ENCODE measurements at regions not wholly inside any gene's neighbourhood (a gene's known extent, or its start where the extent isn't known, plus 50 kb on each side); places are given as distances from the start of the nearest gene placed in this dataset.

GRCh38 chr12:24268663-24269186, 319.3 kb upstream of the SOX5 start:
- no peaks in the 10 kb centered on the region for H3K36me3 ChIP-seq (ENCODE audit: control insufficient read depth, insufficient read depth, low read length)
- H3K27me3 ChIP-seq (ENCODE audit: control insufficient read depth, insufficient read depth, low read length), result no peaks in the 10 kb centered on the region
- 67% methylated on average over 1 of the region's 1 CpG for WGBS (ENCODE audit: insufficient coverage, low lambda C conversion rate)

DNA sequence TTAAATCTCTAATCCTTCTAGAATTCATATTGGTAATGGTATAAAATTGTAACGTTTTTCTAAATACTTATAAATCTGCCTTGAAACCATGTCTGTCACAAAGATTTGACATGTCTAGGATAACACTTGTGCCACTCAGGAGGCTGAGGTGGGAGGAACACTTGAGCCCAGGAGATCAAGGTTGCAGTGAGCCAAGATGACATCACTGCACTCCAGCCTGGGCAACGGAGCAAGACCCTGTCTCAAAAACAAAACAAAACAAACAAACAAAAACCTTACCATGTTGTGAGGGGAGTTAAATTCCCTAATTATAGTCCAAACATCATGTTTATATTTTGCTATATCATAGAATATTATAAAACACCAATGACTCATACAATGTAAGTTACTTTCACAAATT, 317.5 kb upstream of the SOX5 start:
- no peak overlapping the region for H3K27ac ChIP-seq (ENCODE audit: low read length)
- no peak overlapping the region for H3K4me3 ChIP-seq (ENCODE audit: low read length)
- no CpG with 5 or more reads among the region's 2 CpGs for WGBS (ENCODE audit: insufficient coverage, low lambda C conversion rate)
- H3K9me3 ChIP-seq (ENCODE audit: control insufficient read depth, low read depth, low read length), result no peaks in the 10 kb centered on the region
- DNase-seq, result no peak
- H3K27me3 ChIP-seq (ENCODE audit: control insufficient read depth, insufficient read depth, low read length), result no peaks in the 10 kb centered on the region
- H3K36me3 ChIP-seq (ENCODE audit: control insufficient read depth, insufficient read depth, low read length), result no peaks in the 10 kb centered on the region
- no peaks in the 10 kb centered on the region for H3K4me1 ChIP-seq (ENCODE audit: control insufficient read depth, insufficient read depth, low read length)

More at GRCh38 chr12:24268663-24269186, 319.3 kb upstream of the SOX5 start:
- H3K4me3 ChIP-seq (ENCODE audit: low read length), result no peak overlapping the region
- H3K9me3 ChIP-seq (ENCODE audit: control insufficient read depth, low read depth, low read length), result no peaks in the 10 kb centered on the region
- H3K4me1 ChIP-seq (ENCODE audit: control insufficient read depth, insufficient read depth, low read length), result no peaks in the 10 kb centered on the region
- DNase-seq, result no peak
- no peak overlapping the region for H3K27ac ChIP-seq (ENCODE audit: low read length)

- Histone ChIP-seq H3K4me3 (ENCODE audit: low read length) (no peak overlapping the region), H3K4me1 (ENCODE audit: control insufficient read depth, insufficient read depth, low read length) (no peaks in the 10 kb centered on the region), H3K36me3 (ENCODE audit: control insufficient read depth, insufficient read depth, low read length) (no peaks in the 10 kb centered on the region), H3K27me3 (ENCODE audit: control insufficient read depth, insufficient read depth, low read length) (no peaks in the 10 kb centered on the region), H3K9me3 (ENCODE audit: control insufficient read depth, low read depth, low read length) (no peaks in the 10 kb centered on the region), H3K27ac (ENCODE audit: low read length) (no peak overlapping the region)
- no peak for DNase-seq
- 40% methylated on average over 1 of the region's 4 CpGs for WGBS (ENCODE audit: insufficient coverage, low lambda C conversion rate)
Observed at GRCh38 chr12:24256684-24257083, 307.2 kb upstream of the SOX5 start.

DNA sequence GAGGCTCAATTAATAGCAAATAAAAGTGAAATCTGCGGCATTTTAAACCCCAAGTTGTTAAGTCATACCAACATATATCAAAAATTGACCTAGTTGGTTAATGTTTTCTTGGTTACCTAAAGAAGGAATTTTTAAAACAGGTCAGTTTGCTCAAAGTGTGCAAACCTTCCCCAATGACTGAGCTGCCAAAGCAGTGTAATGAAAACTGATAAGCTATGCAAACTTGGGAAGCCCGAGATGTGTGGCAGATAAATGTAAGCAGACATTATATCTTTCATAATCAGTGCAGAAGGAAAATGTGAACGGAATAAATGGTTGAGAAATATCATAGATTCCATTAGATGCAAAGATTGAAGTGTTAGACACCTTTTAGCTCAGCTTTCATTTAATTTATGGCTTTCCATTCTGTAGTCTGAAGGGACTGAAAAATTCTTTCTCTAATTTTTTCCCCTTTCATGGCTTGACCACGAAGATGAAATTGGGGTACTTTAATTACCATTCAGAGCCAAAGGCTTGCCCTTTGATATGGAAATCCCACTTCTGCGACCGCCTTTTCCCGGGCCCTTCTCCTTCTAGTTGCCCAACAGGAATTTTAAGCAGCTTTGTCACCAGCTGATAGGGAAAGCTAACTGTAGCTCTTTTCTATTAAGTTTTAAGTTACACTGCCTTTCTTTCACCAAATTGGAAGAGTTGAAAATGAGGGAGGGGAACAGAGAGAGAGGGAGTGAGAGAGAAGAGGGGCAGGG, 306.6 kb upstream of the SOX5 start:
- Histone ChIP-seq H3K27me3 (ENCODE audit: control insufficient read depth, insufficient read depth, low read length) (no peaks in the 10 kb centered on the region), H3K4me3 (ENCODE audit: low read length) (no peak overlapping the region), H3K27ac (ENCODE audit: low read length) (no peak overlapping the region), H3K9me3 (ENCODE audit: control insufficient read depth, low read depth, low read length) (no peaks in the 10 kb centered on the region), H3K36me3 (ENCODE audit: control insufficient read depth, insufficient read depth, low read length) (no peaks in the 10 kb centered on the region), H3K4me1 (ENCODE audit: control insufficient read depth, insufficient read depth, low read length) (no peaks in the 10 kb centered on the region)
- DNase-seq, result no peak
- 26% methylated on average over 5 of the region's 7 CpGs for WGBS (ENCODE audit: insufficient coverage, low lambda C conversion rate)

- no CpG with 5 or more reads among the region's 4 CpGs for WGBS (ENCODE audit: insufficient coverage, low lambda C conversion rate)
- Histone ChIP-seq H3K36me3 (ENCODE audit: control insufficient read depth, insufficient read depth, low read length) (no peaks in the 10 kb centered on the region), H3K27ac (ENCODE audit: low read length) (no peak overlapping the region), H3K4me3 (ENCODE audit: low read length) (no peak overlapping the region), H3K27me3 (ENCODE audit: control insufficient read depth, insufficient read depth, low read length) (no peaks in the 10 kb centered on the region), H3K4me1 (ENCODE audit: control insufficient read depth, insufficient read depth, low read length) (no peaks in the 10 kb centered on the region), H3K9me3 (ENCODE audit: control insufficient read depth, low read depth, low read length) (no peaks in the 10 kb centered on the region)
- DNase-seq, result peak; percentile 22 to 44
Observed at GRCh38 chr12:24252602-24253001, 303.1 kb upstream of the SOX5 start.

DNA sequence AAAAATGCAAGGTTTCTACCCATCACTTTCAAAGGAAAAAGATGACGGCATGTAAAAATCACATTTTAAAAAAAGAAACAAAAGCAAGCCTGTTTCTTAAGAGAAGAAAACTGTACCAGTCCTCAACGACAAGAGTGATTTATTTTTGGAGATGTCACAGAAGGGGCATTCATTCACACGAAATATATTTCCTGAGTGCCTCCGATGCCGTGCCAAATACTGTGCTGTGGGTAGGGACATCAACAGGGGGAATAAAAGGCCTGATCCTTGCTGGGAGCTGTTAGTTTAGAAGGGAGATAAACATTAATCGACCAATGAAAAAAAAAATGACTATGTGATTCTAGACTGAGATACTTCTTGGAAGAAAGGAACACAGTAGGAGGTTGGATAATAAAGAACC, 297.5 kb upstream of the SOX5 start:
- H3K27me3 ChIP-seq (ENCODE audit: control insufficient read depth, insufficient read depth, low read length), result no peaks in the 10 kb centered on the region
- no peaks in the 10 kb centered on the region for H3K9me3 ChIP-seq (ENCODE audit: control insufficient read depth, low read depth, low read length)
- no peak overlapping the region for H3K27ac ChIP-seq (ENCODE audit: low read length)
- DNase-seq, result no peak
- H3K4me1 ChIP-seq (ENCODE audit: control insufficient read depth, insufficient read depth, low read length), result no peaks in the 10 kb centered on the region
- H3K4me3 ChIP-seq (ENCODE audit: low read length), result no peak overlapping the region
- WGBS (ENCODE audit: insufficient coverage, low lambda C conversion rate), result 100% methylated on average over 3 of the region's 6 CpGs
- H3K36me3 ChIP-seq (ENCODE audit: control insufficient read depth, insufficient read depth, low read length), result no peaks in the 10 kb centered on the region

DNA sequence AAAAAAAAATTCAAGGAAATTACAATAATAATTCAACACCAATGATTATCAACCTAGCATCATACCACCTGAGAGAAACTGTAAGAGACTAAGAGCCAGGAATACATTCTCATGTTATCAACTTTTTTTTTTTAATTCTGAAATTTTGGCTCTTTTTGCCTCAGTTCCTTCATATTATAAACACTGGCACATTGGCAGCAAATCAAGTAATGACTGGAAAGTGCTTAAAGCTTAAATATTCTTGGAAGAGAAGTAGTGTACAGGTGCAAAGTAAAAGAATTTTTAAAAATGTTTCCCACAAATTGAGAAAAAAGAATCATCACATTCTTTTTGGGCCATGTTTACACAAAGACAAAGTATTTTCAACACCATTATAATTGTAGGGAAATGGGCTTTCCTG, 296.9 kb upstream of the SOX5 start:
- no peaks in the 10 kb centered on the region for H3K4me1 ChIP-seq (ENCODE audit: control insufficient read depth, insufficient read depth, low read length)
- H3K36me3 ChIP-seq (ENCODE audit: control insufficient read depth, insufficient read depth, low read length), result no peaks in the 10 kb centered on the region
- H3K9me3 ChIP-seq (ENCODE audit: control insufficient read depth, low read depth, low read length), result no peaks in the 10 kb centered on the region
- H3K27me3 ChIP-seq (ENCODE audit: control insufficient read depth, insufficient read depth, low read length), result no peaks in the 10 kb centered on the region
- H3K4me3 ChIP-seq (ENCODE audit: low read length), result no peak overlapping the region
- H3K27ac ChIP-seq (ENCODE audit: low read length), result no peak overlapping the region
- no peak for DNase-seq

DNA sequence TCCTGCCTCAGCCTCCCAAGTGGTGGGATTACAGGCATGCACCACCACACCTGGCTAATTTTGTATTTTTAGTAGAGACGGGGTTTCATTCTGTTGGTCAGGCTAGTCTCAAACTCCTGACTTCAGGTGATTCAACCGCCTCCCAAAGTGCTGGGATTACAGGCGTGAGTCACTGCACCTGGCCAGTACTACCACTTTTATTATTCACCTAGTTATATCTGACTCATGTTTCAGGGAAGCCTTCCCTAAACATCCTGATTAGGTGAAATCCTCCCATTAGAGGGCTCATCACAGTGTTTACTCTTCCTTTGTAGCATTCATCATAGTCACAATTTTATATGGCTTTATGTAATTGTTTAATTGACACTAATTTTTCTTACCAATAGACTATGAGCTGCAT, 295.3 kb upstream of the SOX5 start:
- DNase-seq, result no peak
- Histone ChIP-seq H3K4me3 (ENCODE audit: low read length) (no peak overlapping the region), H3K9me3 (ENCODE audit: control insufficient read depth, low read depth, low read length) (no peaks in the 10 kb centered on the region), H3K27me3 (ENCODE audit: control insufficient read depth, insufficient read depth, low read length) (no peaks in the 10 kb centered on the region), H3K4me1 (ENCODE audit: control insufficient read depth, insufficient read depth, low read length) (no peaks in the 10 kb centered on the region), H3K36me3 (ENCODE audit: control insufficient read depth, insufficient read depth, low read length) (no peaks in the 10 kb centered on the region), H3K27ac (ENCODE audit: low read length) (no peak overlapping the region)
- WGBS (ENCODE audit: insufficient coverage, low lambda C conversion rate), result no CpG with 5 or more reads among the region's 3 CpGs

GRCh38 chr12:24244231-24244630, 294.8 kb upstream of the SOX5 start:
- WGBS (ENCODE audit: insufficient coverage, low lambda C conversion rate), result no CpG with 5 or more reads among the region's 4 CpGs
- no peaks in the 10 kb centered on the region for H3K36me3 ChIP-seq (ENCODE audit: control insufficient read depth, insufficient read depth, low read length)
- no peaks in the 10 kb centered on the region for H3K27me3 ChIP-seq (ENCODE audit: control insufficient read depth, insufficient read depth, low read length)
- H3K4me1 ChIP-seq (ENCODE audit: control insufficient read depth, insufficient read depth, low read length), result no peaks in the 10 kb centered on the region
- no peaks in the 10 kb centered on the region for H3K9me3 ChIP-seq (ENCODE audit: control insufficient read depth, low read depth, low read length)
- no peak overlapping the region for H3K4me3 ChIP-seq (ENCODE audit: low read length)
- DNase-seq, result no peak
- no peak overlapping the region for H3K27ac ChIP-seq (ENCODE audit: low read length)

GRCh38 chr12:24240707-24241106, 291.2 kb upstream of the SOX5 start:
- no peaks in the 10 kb centered on the region for H3K4me1 ChIP-seq (ENCODE audit: control insufficient read depth, insufficient read depth, low read length)
- no peak for DNase-seq
- no CpG with 5 or more reads among the region's 1 CpG for WGBS (ENCODE audit: insufficient coverage, low lambda C conversion rate)
- H3K4me3 ChIP-seq (ENCODE audit: low read length), result no peak overlapping the region
- H3K36me3 ChIP-seq (ENCODE audit: control insufficient read depth, insufficient read depth, low read length), result no peaks in the 10 kb centered on the region
- H3K27me3 ChIP-seq (ENCODE audit: control insufficient read depth, insufficient read depth, low read length), result no peaks in the 10 kb centered on the region
- H3K27ac ChIP-seq (ENCODE audit: low read length), result no peak overlapping the region
- no peaks in the 10 kb centered on the region for H3K9me3 ChIP-seq (ENCODE audit: control insufficient read depth, low read depth, low read length)
